Small intestine (tissue), 7 donors: ENCODE measurements at regions not wholly inside any gene's neighbourhood (a gene's known extent, or its start where the extent isn't known, plus 50 kb on each side); places are given as distances from the start of the nearest gene placed in this dataset.

ENCODE experiments used
- DNase-seq, 2 donors: peaks; one replicate each; pipeline versions ENCODE4 v3.0.0 to v3.0.0-alpha.2; 2013
- FAIRE-seq: peaks from 2 replicates; lab custom pipeline; 2012; peaks lifted over from hg19 to GRCh38; lab: Jason Lieb, UNC
- H3K27ac ChIP-seq, 3 donors: one replicate each; pipeline ENCODE4 v1.5.1; 2013; ENCODE audit warnings: low read length in 2 of 3, mild to moderate bottlenecking in 2 of 3, control low read depth in 1 of 3, inconsistent platforms in 1 of 3, low read depth in 1 of 3, moderate library complexity in 1 of 3
- H3K27me3 ChIP-seq, 3 donors: one replicate each; pipeline ENCODE4 v1.6.1; 2013; ENCODE audit warnings: low read length in 3 of 3, inconsistent platforms in 1 of 3; ENCODE audit not compliant: control insufficient read depth in 3 of 3, insufficient read depth in 3 of 3
- H3K36me3 ChIP-seq, 3 donors: one replicate each; pipeline ENCODE4 v1.6.1; 2013; ENCODE audit warnings: low read length in 3 of 3, inconsistent platforms in 1 of 3, low read depth in 1 of 3, mild to moderate bottlenecking in 1 of 3, moderate library complexity in 1 of 3; ENCODE audit not compliant: control insufficient read depth in 3 of 3, insufficient read depth in 2 of 3
- H3K4me1 ChIP-seq, 3 donors: one replicate each; pipeline ENCODE4 v1.6.1; 2013; ENCODE audit warnings: low read length in 2 of 3, inconsistent platforms in 1 of 3, low read depth in 1 of 3, mild to moderate bottlenecking in 1 of 3, moderate library complexity in 1 of 3; ENCODE audit not compliant: control insufficient read depth in 3 of 3, insufficient read depth in 2 of 3
- H3K4me3 ChIP-seq, 3 donors: one replicate each; pipeline ENCODE4 v1.5.1; 2013; ENCODE audit warnings: low read length in 3 of 3, control low read depth in 1 of 3, inconsistent platforms in 1 of 3, low read depth in 1 of 3, mild to moderate bottlenecking in 1 of 3, moderate library complexity in 1 of 3
- H3K9me3 ChIP-seq, 2 donors: one replicate each; pipeline ENCODE4 v1.6.1; 2013; ENCODE audit warnings: low read depth in 1 of 2, low read length in 1 of 2; ENCODE audit not compliant: control insufficient read depth in 2 of 2, insufficient read depth in 1 of 2
- WGBS, 3 donors: extraction: QIAGEN DNeasy Blood & Tissue Kit; methylation state at CpG; one replicate each; pipeline ENCODE4 v1.1.7; 2013; 5-methylcytosine and 5-hydroxymethylcytosine counted together
- donor health status: healthy with polysubstance abuse.
- donor health status: control.
- donor health status: control.
- donor health status: Bipolar disorder and iron deficiency.
- donor health status: healthy.

- DNase-seq (no peak), FAIRE-seq (no peak)
- H3K9me3 ChIP-seq = no peaks in the 10 kb centered on the region
- no peaks in the 10 kb centered on the region for H3K36me3 ChIP-seq
- no peak overlapping the region for H3K4me3 ChIP-seq
- H3K4me1 ChIP-seq = no peaks in the 10 kb centered on the region
- H3K27ac ChIP-seq = no peak overlapping the region
- no peaks in the 10 kb centered on the region for H3K27me3 ChIP-seq
Measured at GRCh38 chr1:96550061-96550460, 171.5 kb upstream of the PTBP2 start.

DNA sequence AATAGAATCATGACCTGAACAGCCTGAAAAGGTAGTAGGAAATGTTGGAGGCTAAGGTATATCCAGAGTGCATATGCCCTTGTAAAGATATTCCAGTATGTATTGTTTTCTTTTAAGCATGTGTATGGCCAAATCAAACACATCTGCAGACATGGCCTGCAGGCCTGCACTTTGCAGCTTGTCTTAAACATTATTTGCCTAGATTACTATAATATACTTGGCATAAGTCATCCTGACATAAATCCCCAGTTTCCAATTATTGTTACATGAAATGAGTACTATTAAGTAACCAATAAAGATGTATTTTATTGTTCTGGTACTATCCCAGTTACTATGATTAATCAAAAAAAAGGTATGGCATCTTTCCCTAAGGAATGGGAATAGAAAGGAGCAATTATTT is 169.1 kb upstream of the PTBP2 start:
- no peak overlapping the region for H3K27ac ChIP-seq
- no peaks in the 10 kb centered on the region for H3K27me3 ChIP-seq
- no peak for FAIRE-seq
- no peaks in the 10 kb centered on the region for H3K9me3 ChIP-seq
- no peaks in the 10 kb centered on the region for H3K36me3 ChIP-seq
- no peak overlapping the region for H3K4me3 ChIP-seq
- DNase-seq = no peak
- H3K4me1 ChIP-seq = no peaks in the 10 kb centered on the region

DNA sequence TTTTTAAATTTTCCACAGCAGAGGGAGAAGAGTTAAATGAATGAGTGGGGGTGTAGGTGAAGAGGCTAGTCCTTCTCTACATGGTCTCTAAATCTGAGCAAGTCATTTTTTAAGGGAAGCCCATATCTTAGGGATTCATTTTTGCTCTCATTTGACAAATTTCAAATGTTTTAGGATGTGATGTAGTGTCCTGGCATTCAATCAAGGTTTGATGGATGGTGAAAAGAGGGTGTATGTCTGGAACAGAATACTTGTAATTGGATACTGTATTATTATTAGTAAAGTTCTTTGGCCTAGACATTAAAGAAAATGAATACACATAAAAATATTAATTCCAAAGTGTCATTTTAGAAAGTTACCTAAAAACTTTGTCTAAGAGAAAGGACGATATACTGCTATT is 167.8 kb upstream of the PTBP2 start:
- no peak overlapping the region for H3K27ac ChIP-seq
- H3K4me1 ChIP-seq = no peaks in the 10 kb centered on the region
- WGBS, 3 donors = 77 to 85% (median 82%) methylated on average over 1 of the region's 1 CpG
- FAIRE-seq (no peak), DNase-seq (no peak)
- H3K36me3 ChIP-seq = no peaks in the 10 kb centered on the region
- no peaks in the 10 kb centered on the region for H3K9me3 ChIP-seq
- no peak overlapping the region for H3K4me3 ChIP-seq
- H3K27me3 ChIP-seq = no peaks in the 10 kb centered on the region

DNA sequence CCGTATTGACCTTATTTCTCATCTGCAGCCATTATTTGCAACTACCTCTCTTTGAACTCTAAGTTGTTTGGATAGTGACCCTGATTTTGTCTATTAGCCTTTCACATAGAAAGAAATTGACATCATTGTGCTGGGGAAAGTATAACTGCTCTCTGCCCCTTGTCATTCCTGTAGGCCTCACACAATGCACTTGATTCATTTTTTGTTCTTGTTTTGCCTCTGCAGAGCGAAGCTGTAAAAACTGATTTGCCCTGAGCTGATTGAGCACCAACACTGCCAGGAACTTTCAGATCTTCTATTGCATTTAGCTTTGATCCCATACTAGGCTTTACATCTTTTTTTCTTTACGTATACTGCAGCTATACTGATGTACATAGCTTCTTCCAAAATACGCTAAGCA is 167.2 kb upstream of the PTBP2 start:
- 86 to 89% (median 88%) methylated on average over 4 of the region's 4 CpGs for WGBS, 3 donors
- H3K4me3 ChIP-seq = no peak overlapping the region
- DNase-seq (no peak), FAIRE-seq (no peak)
- no peak overlapping the region for H3K27ac ChIP-seq
- no peaks in the 10 kb centered on the region for H3K36me3 ChIP-seq
- H3K4me1 ChIP-seq = no peaks in the 10 kb centered on the region
- H3K27me3 ChIP-seq = no peaks in the 10 kb centered on the region
- no peaks in the 10 kb centered on the region for H3K9me3 ChIP-seq

GRCh38 chr1:96557336-96557735 is 164.2 kb upstream of the PTBP2 start:
- no peaks in the 10 kb centered on the region for H3K4me1 ChIP-seq
- no peak for FAIRE-seq
- H3K4me3 ChIP-seq = no peak overlapping the region
- H3K9me3 ChIP-seq = peaks cover 0 to 4% of the 10 kb centered on the region in 2 donors
- no peak overlapping the region for H3K27ac ChIP-seq
- H3K36me3 ChIP-seq = no peaks in the 10 kb centered on the region
- no peak for DNase-seq
- no peaks in the 10 kb centered on the region for H3K27me3 ChIP-seq
- 83 to 85% (median 84%) methylated on average over 5 of the region's 5 CpGs for WGBS, 3 donors

- DNase-seq (no peak), FAIRE-seq (no peak)
- 70 to 83% (median 72%) methylated on average over 1 of the region's 1 CpG for WGBS, 3 donors
- Histone ChIP-seq H3K27ac (no peak overlapping the region), H3K9me3 (peaks cover 0 to 4% of the 10 kb centered on the region in 2 donors), H3K4me3 (no peak overlapping the region), H3K4me1 (no peaks in the 10 kb centered on the region), H3K36me3 (no peaks in the 10 kb centered on the region), H3K27me3 (no peaks in the 10 kb centered on the region)
Measured at GRCh38 chr1:96558635-96559034, 162.9 kb upstream of the PTBP2 start.

GRCh38 chr1:96559181-96559580 is 162.4 kb upstream of the PTBP2 start:
- Histone ChIP-seq H3K9me3 (peaks cover 0 to 4% of the 10 kb centered on the region in 2 donors), H3K4me1 (no peaks in the 10 kb centered on the region), H3K4me3 (no peak overlapping the region), H3K27me3 (no peaks in the 10 kb centered on the region), H3K36me3 (no peaks in the 10 kb centered on the region), H3K27ac (no peak overlapping the region)
- 65 to 88% (median 81%) methylated on average over 4 of the region's 4 CpGs for WGBS, 3 donors
- FAIRE-seq (no peak), DNase-seq (no peak)

DNA sequence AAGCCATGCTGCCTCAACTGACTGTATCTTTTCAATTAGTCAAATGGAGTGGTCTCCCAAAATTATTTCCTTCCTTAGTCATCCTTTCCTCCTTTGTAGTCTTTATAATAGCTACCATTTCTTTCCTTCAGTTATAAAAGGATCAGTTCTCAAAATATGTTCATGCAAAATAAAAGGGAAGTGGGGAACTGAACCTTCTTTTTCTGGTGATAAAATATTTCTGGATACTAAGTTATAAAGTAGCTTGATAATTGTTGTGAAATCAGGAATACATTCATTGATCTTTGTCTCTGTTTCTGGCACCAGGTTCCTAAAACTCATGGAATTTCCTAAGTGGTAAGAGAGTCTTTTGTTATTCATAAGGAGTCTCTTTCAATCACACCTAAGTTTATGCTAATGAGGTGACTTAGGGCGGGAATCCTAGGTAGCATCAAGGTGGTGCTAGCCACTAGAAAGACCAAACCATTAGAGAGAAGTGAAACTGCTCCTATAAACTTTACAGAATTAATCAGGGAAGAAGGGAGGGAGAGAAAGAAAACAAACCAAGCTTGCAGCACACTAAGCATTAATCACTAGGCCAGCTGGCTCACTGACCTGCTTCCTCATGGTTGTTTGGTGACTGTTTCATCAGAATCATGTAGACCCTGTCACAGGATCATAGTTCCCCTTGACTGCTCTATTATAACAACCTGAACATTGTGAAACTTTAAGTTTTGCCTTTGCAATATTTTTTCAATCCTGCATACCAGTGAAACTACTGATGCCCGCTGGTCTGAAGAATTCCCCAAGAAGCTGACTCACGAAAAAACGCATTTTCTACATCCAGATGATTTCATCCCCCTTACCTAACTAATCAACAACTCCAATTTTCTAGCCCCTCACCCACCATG is 161.6 kb upstream of the PTBP2 start:
- H3K27me3 ChIP-seq = no peaks in the 10 kb centered on the region
- H3K9me3 ChIP-seq = peaks cover 0 to 4% of the 10 kb centered on the region in 2 donors
- FAIRE-seq (no peak), DNase-seq (no peak)
- H3K4me3 ChIP-seq = no peak overlapping the region
- H3K27ac ChIP-seq = no peak overlapping the region
- WGBS, 3 donors = 76 to 89% (median 83%) methylated on average over 4 of the region's 4 CpGs
- H3K36me3 ChIP-seq = no peaks in the 10 kb centered on the region
- no peaks in the 10 kb centered on the region for H3K4me1 ChIP-seq

DNA sequence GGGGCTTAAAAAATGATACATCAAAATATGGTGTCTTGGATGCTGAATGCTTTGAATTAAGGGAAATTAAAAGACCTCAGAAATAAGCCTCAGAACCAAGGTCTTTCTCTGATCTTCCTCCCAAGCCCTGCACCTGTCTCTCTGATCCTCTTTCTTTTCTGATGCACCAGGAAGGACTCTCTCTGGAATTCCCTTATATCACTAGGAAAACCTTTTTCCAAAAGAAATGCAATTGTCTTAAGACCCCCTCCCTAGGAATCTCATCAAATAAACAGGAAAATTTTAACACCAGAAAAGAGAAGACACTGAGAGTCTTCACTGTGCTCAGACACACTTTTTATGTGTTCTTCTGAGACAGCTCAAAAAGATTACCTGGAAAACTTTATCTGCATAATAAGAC is 159.5 kb upstream of the PTBP2 start:
- FAIRE-seq (no peak), DNase-seq (no peak)
- no peaks in the 10 kb centered on the region for H3K27me3 ChIP-seq
- H3K9me3 ChIP-seq = peaks cover 0 to 4% of the 10 kb centered on the region in 2 donors
- H3K4me1 ChIP-seq = no peaks in the 10 kb centered on the region
- no peaks in the 10 kb centered on the region for H3K36me3 ChIP-seq
- H3K4me3 ChIP-seq = no peak overlapping the region
- no peak overlapping the region for H3K27ac ChIP-seq
